ENCODE measurements at regions not wholly inside any gene's neighbourhood (a gene's known extent, or its start where the extent isn't known, plus 50 kb on each side); places are given as distances from the start of the nearest gene placed in this dataset.
A peak's percentile ranks its signal among the peaks of the same experiment; 100 is the strongest.

- Histone ChIP-seq H2AFZ (ENCODE audit: low read depth, low read length) (no peak overlapping the region), H3K79me2 (ENCODE audit: insufficient read depth, low read length) (no peaks in the 10 kb centered on the region), H4K20me1 (ENCODE audit: insufficient read depth, low read length) (no peaks in the 10 kb centered on the region), H3K4me3 (ENCODE audit: low read depth in 1 of 2, low read length in 2 of 2) (no peak overlapping the region), H3K27ac (ENCODE audit: low read length) (no peak overlapping the region), H3K9me3 (ENCODE audit: insufficient read depth, low read length, severe bottlenecking) (no peaks in the 10 kb centered on the region), H3K9ac (ENCODE audit: low read depth, low read length) (no peak overlapping the region), H3K27me3 (ENCODE audit: insufficient read depth, low read length, poor library complexity) (no peaks in the 10 kb centered on the region), H3K4me1 (ENCODE audit: insufficient read depth, low read length) (no peaks in the 10 kb centered on the region), H3K4me2 (ENCODE audit: insufficient read depth, low read length) (no peak overlapping the region), H3K36me3 (ENCODE audit: insufficient read depth, low read length) (no peaks in the 10 kb centered on the region)
- ATAC-seq (ENCODE audit: insufficient read depth, low read depth) (no peak), DNase-seq (no peak)
- no peak for TF ChIP-seq EZH2 (IDR thresholded peaks at IDR 0.05; ENCODE audit: borderline replicate concordance, low read depth, low read length, severe bottlenecking)
- TF ChIP-seq CTCF (IDR thresholded peaks at IDR 0.05; ENCODE audit: borderline replicate concordance, extremely low read depth, low read length, poor library complexity, severe bottlenecking), result no peak
These were observed 133.0 kb upstream of the SPAG17 start for GRCh38 chr1:118317842-118318614.

GRCh38 chr1:118306851-118307250 lies 121.8 kb upstream of the SPAG17 start:
- Histone ChIP-seq H3K9ac (ENCODE audit: low read depth, low read length) (no peak overlapping the region), H3K36me3 (ENCODE audit: insufficient read depth, low read length) (no peaks in the 10 kb centered on the region), H4K20me1 (ENCODE audit: insufficient read depth, low read length) (no peaks in the 10 kb centered on the region), H3K27ac (ENCODE audit: low read length) (no peak overlapping the region), H2AFZ (ENCODE audit: low read depth, low read length) (no peak overlapping the region), H3K27me3 (ENCODE audit: insufficient read depth, low read length, poor library complexity) (peaks cover 5% of the 10 kb centered on the region), H3K4me2 (ENCODE audit: insufficient read depth, low read length) (no peak overlapping the region), H3K9me3 (ENCODE audit: insufficient read depth, low read length, severe bottlenecking) (no peaks in the 10 kb centered on the region), H3K4me1 (ENCODE audit: insufficient read depth, low read length) (no peaks in the 10 kb centered on the region), H3K4me3 (ENCODE audit: low read depth in 1 of 2, low read length in 2 of 2) (no peak overlapping the region), H3K79me2 (ENCODE audit: insufficient read depth, low read length) (no peaks in the 10 kb centered on the region)
- ATAC-seq (ENCODE audit: insufficient read depth, low read depth), result no peak
- TF ChIP-seq CTCF (IDR thresholded peaks at IDR 0.05; ENCODE audit: borderline replicate concordance, extremely low read depth, low read length, poor library complexity, severe bottlenecking) (no peak), EZH2 (IDR thresholded peaks at IDR 0.05; ENCODE audit: borderline replicate concordance, low read depth, low read length, severe bottlenecking) (no peak)
- DNase-seq, result no peak

- Histone ChIP-seq H4K20me1 (ENCODE audit: insufficient read depth, low read length) (no peaks in the 10 kb centered on the region), H3K9me3 (ENCODE audit: insufficient read depth, low read length, severe bottlenecking) (no peaks in the 10 kb centered on the region), H3K4me3 (ENCODE audit: low read depth in 1 of 2, low read length in 2 of 2) (no peak overlapping the region), H3K79me2 (ENCODE audit: insufficient read depth, low read length) (no peaks in the 10 kb centered on the region), H3K9ac (ENCODE audit: low read depth, low read length) (no peak overlapping the region), H3K27ac (ENCODE audit: low read length) (no peak overlapping the region), H3K4me2 (ENCODE audit: insufficient read depth, low read length) (no peak overlapping the region), H3K36me3 (ENCODE audit: insufficient read depth, low read length) (no peaks in the 10 kb centered on the region), H3K4me1 (ENCODE audit: insufficient read depth, low read length) (no peaks in the 10 kb centered on the region), H3K27me3 (ENCODE audit: insufficient read depth, low read length, poor library complexity) (peaks cover 5% of the 10 kb centered on the region), H2AFZ (ENCODE audit: low read depth, low read length) (no peak overlapping the region)
- no peak for DNase-seq
- TF ChIP-seq CTCF (IDR thresholded peaks at IDR 0.05; ENCODE audit: borderline replicate concordance, extremely low read depth, low read length, poor library complexity, severe bottlenecking) (peak; percentile 45), EZH2 (IDR thresholded peaks at IDR 0.05; ENCODE audit: borderline replicate concordance, low read depth, low read length, severe bottlenecking) (no peak)
- peak; percentile 49; the same call in 1 of the 3 replicates for ATAC-seq (ENCODE audit: insufficient read depth, low read depth)
These were observed 119.8 kb upstream of the SPAG17 start for GRCh38 chr1:118304722-118305359.

Data from DND-41 (cell line).